ENCODE measurements at regions not wholly inside any gene's neighbourhood (a gene's known extent, or its start where the extent isn't known, plus 50 kb on each side); places are given as distances from the start of the nearest gene placed in this dataset.

DNA sequence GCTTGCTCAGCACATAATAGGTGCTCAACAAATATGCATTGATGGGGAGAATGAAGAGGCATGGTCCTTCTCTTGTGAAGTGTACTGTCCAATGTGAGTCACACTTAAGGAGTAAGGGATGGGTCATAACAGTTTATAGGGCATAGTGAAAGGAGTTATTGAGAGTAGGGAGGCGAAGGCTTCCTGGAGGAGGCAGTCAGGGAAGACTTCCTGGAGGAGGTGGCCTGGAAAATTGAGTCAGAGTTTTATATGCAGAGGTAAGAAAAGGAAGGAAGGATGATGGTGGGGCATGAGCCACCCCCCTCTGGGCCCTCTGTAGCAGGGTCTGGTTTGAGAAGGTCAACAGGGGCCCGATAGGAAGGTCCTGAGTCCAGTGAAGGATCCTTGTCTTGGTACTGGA lies 57.0 kb upstream of the ZNF536 start:
- in situ Hi-C loops (cut with MboI; ENCODE audit: low sequenced_read_pairs) = no loop called here
- Histone ChIP-seq H2AK9ac (replicated peaks; ENCODE audit: low read depth, low read length, poor library complexity) (no peak overlapping the region), H3K18ac (ENCODE audit: low read depth, low read length) (no peak overlapping the region), H3K9me1 (ENCODE audit: insufficient read depth, low read length) (no peaks in the 10 kb centered on the region), H4K20me1 (ENCODE audit: insufficient read depth, low read length) (no peaks in the 10 kb centered on the region), H3K4me2 (ENCODE audit: low read depth, low read length) (no peak overlapping the region), H2BK5ac (ENCODE audit: low read depth, low read length, poor library complexity, severe bottlenecking) (no peak overlapping the region), H2AFZ (replicated peaks; ENCODE audit: low read length, poor library complexity) (no peak overlapping the region), H2BK20ac (ENCODE audit: low read depth, low read length) (no peak overlapping the region), H3K23ac (ENCODE audit: low read depth, low read length) (no peak overlapping the region), H3K27me3 (ENCODE audit: control insufficient read depth, insufficient read depth, low read length) (no peaks in the 10 kb centered on the region), H3K79me1 (ENCODE audit: low read depth in 1 of 2, low read length in 2 of 2) (no peaks in the 10 kb centered on the region), H4K8ac (ENCODE audit: low read depth in 2 of 2, low read length in 2 of 2) (no peak overlapping the region), H3K4me3 (ENCODE audit: insufficient read depth, low read depth, low read length) (no peak overlapping the region), H4K5ac (ENCODE audit: low read depth, low read length) (no peak overlapping the region), H3K9me3 (ENCODE audit: control insufficient read depth, insufficient read depth, low read length) (peaks cover 41% of the 10 kb centered on the region), H3K9ac (ENCODE audit: low read depth, low read length) (no peak overlapping the region), H3K27ac (ENCODE audit: insufficient read depth, low read length) (no peak overlapping the region), H3K4ac (ENCODE audit: low read depth, low read length) (no peak overlapping the region), H2BK15ac (ENCODE audit: low read depth, low read length) (no peak overlapping the region), H3K4me1 (ENCODE audit: control insufficient read depth, insufficient read depth, low read length) (no peaks in the 10 kb centered on the region), H4K91ac (ENCODE audit: insufficient read depth, low read depth, low read length) (no peak overlapping the region), H3K14ac (replicated peaks; ENCODE audit: low read depth, low read length) (no peak overlapping the region), H3K56ac (ENCODE audit: extremely low read depth, insufficient read depth, low read length) (no peak overlapping the region), H2AK5ac (ENCODE audit: low read depth, low read length) (no peak overlapping the region), H2BK120ac (ENCODE audit: low read depth, low read length) (no peak overlapping the region), H3K36me3 (ENCODE audit: control insufficient read depth, insufficient read depth, low read length) (no peaks in the 10 kb centered on the region)
- DNase-seq (no peak), ATAC-seq (ENCODE audit: low read depth) (no peak)
- BruUV-seq (replicated peaks) = no TSS peak
- TF ChIP-seq CEBPB (IDR thresholded peaks at IDR 0.05; ENCODE audit: low read depth, low read length) = no peak
- no peak for TF ChIP-seq FOS (IDR thresholded peaks at IDR 0.05; ENCODE audit: low read depth, low read length)
- no peak for TF ChIP-seq RAD21 (IDR thresholded peaks at IDR 0.05; ENCODE audit: low read length)
- no peak for TF ChIP-seq RCOR1 (IDR thresholded peaks at IDR 0.05; ENCODE audit: insufficient replicate concordance, low read length)
- TF ChIP-seq MAZ (IDR thresholded peaks at IDR 0.05; ENCODE audit: borderline replicate concordance, low read depth, low read length) = no peak
- no peak for TF ChIP-seq MXI1 (IDR thresholded peaks at IDR 0.05; ENCODE audit: borderline replicate concordance, low read depth, low read length)
- TF ChIP-seq RFX5 (IDR thresholded peaks at IDR 0.05; ENCODE audit: low read depth, low read length) = no peak
- TF ChIP-seq MAFK (IDR thresholded peaks at IDR 0.05; ENCODE audit: low read depth, low read length) = no peak
- no peak for TF ChIP-seq NFE2L2 (IDR thresholded peaks at IDR 0.05; ENCODE audit: low read depth, low read length)
- TF ChIP-seq SMC3 (IDR thresholded peaks at IDR 0.05; ENCODE audit: low read depth, low read length) = no peak
- POLR2A ChIA-PET (ENCODE audit: unreplicated experiment) = no interaction called here
- dilution Hi-C loops (cut with HindIII; ENCODE audit: low sequenced_read_pairs, unreplicated experiment) = no loop called here
- CTCF ChIA-PET = no interaction called here
- intact Hi-C loops (cut with micrococcal nuclease) = no loop called here
- WGBS, 2 experiments (ENCODE audit: extremely low coverage in 2 of 2, insufficient read length in 1 of 2) = no CpG with 5 or more reads among the region's 2 CpGs

Measured in IMR-90 (cell line).